ENCODE measurements at regions not wholly inside any gene's neighbourhood (a gene's known extent, or its start where the extent isn't known, plus 50 kb on each side); places are given as distances from the start of the nearest gene placed in this dataset.

- no peak for TF ChIP-seq CTCF (IDR thresholded peaks at IDR 0.05)
These were observed 316.8 kb upstream of the MTPN start for GRCh38 chr7:136293841-136294391.

GRCh38 chr7:136293272-136293671 is 316.1 kb upstream of the MTPN start:
- DNase-seq (no peak), ATAC-seq (no peak)
- no peak overlapping the region for H3K27ac ChIP-seq
- no peak for TF ChIP-seq CTCF (IDR thresholded peaks at IDR 0.05)
- no peaks in the 10 kb centered on the region for H3K36me3 ChIP-seq
- H3K4me3 ChIP-seq: no peak overlapping the region
- no peaks in the 10 kb centered on the region for H3K4me1 ChIP-seq
- 36 to 39% methylated on average over 6 of the region's 6 CpGs for WGBS, 2 donors
- H3K9me3 ChIP-seq: peaks cover 0 to 5% (median 0%) of the 10 kb centered on the region in 11 donors
- no peaks in the 10 kb centered on the region for H3K27me3 ChIP-seq
- intact Hi-C loops (cut with DNase I): no loop called here

More at GRCh38 chr7:136293841-136294391, 316.8 kb upstream of the MTPN start:
- Histone ChIP-seq H3K27ac (no peak overlapping the region), H3K36me3 (no peaks in the 10 kb centered on the region), H3K4me1 (no peaks in the 10 kb centered on the region), H3K4me3 (no peak overlapping the region), H3K9me3 (peaks cover 0 to 5% (median 0%) of the 10 kb centered on the region in 11 donors), H3K27me3 (no peaks in the 10 kb centered on the region)
- intact Hi-C loops (cut with DNase I): no loop called here
- no peak for DNase-seq
- ATAC-seq: no peak

- Histone ChIP-seq H3K9me3 (peaks cover 0 to 5% (median 0%) of the 10 kb centered on the region in 11 donors), H3K4me3 (no peak overlapping the region), H3K27ac (no peak overlapping the region), H3K36me3 (no peaks in the 10 kb centered on the region), H3K27me3 (no peaks in the 10 kb centered on the region), H3K4me1 (no peaks in the 10 kb centered on the region)
- DNase-seq (no peak), ATAC-seq (no peak)
- TF ChIP-seq CTCF (IDR thresholded peaks at IDR 0.05): no peak
- intact Hi-C loops (cut with DNase I): no loop called here
These were observed 315.2 kb upstream of the MTPN start for GRCh38 chr7:136292365-136292764.

- WGBS, 2 donors: 80 to 82% methylated on average over 1 of the region's 1 CpG
- no peak overlapping the region for H3K4me3 ChIP-seq
These were observed 313.2 kb upstream of the MTPN start for GRCh38 chr7:136290351-136290750.

More at GRCh38 chr7:136290351-136290750, 313.2 kb upstream of the MTPN start:
- no peak for TF ChIP-seq CTCF (IDR thresholded peaks at IDR 0.05)
- no peak for DNase-seq
- H3K9me3 ChIP-seq: no peaks in the 10 kb centered on the region
- no peaks in the 10 kb centered on the region for H3K27me3 ChIP-seq
- H3K4me1 ChIP-seq: no peaks in the 10 kb centered on the region
- no peaks in the 10 kb centered on the region for H3K36me3 ChIP-seq
- intact Hi-C loops (cut with DNase I): no loop called here
- no peak for ATAC-seq
- H3K27ac ChIP-seq: no peak overlapping the region
